HEK293 (cell line): ENCODE measurements at regions not wholly inside any gene's neighbourhood (a gene's known extent, or its start where the extent isn't known, plus 50 kb on each side); places are given as distances from the start of the nearest gene placed in this dataset.

Source experiments
- GLI4 ChIP-seq: fragments of 450-650 bp; formaldehyde crosslinking; IDR thresholded peaks from 2 replicates; pipeline ENCODE4 v1.5.1; 2016; ENCODE audit warnings: missing biosample characterization, missing genetic modification characterization
- ZNF248 ChIP-seq: fragments of 450-650 bp; formaldehyde crosslinking; IDR thresholded peaks from 2 replicates; pipeline ENCODE4 v1.5.1; 2017; ENCODE audit warnings: missing biosample characterization, missing genetic modification characterization
- TF ChIP-seq, protein P1 (sequence below): fragments of 450-650 bp; formaldehyde crosslinking; IDR thresholded peaks from 2 replicates; pipeline ENCODE4 v1.5.1; 2016; ENCODE audit warnings: missing biosample characterization, missing genetic modification characterization
- TF ChIP-seq, protein P2 (sequence below): fragments of 450-650 bp; formaldehyde crosslinking; IDR thresholded peaks from 2 replicates; pipeline ENCODE4 v1.5.1; 2016; ENCODE audit warnings: missing biosample characterization, missing genetic modification characterization

- TF ChIP-seq GLI4 = no peak
- TF ChIP-seq, protein P1, sequence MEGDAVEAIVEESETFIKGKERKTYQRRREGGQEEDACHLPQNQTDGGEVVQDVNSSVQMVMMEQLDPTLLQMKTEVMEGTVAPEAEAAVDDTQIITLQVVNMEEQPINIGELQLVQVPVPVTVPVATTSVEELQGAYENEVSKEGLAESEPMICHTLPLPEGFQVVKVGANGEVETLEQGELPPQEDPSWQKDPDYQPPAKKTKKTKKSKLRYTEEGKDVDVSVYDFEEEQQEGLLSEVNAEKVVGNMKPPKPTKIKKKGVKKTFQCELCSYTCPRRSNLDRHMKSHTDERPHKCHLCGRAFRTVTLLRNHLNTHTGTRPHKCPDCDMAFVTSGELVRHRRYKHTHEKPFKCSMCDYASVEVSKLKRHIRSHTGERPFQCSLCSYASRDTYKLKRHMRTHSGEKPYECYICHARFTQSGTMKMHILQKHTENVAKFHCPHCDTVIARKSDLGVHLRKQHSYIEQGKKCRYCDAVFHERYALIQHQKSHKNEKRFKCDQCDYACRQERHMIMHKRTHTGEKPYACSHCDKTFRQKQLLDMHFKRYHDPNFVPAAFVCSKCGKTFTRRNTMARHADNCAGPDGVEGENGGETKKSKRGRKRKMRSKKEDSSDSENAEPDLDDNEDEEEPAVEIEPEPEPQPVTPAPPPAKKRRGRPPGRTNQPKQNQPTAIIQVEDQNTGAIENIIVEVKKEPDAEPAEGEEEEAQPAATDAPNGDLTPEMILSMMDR (tag by site-specific recombination) = no peak
- no peak for TF ChIP-seq ZNF248 (tag by site-specific recombination)
- TF ChIP-seq, protein P2, sequence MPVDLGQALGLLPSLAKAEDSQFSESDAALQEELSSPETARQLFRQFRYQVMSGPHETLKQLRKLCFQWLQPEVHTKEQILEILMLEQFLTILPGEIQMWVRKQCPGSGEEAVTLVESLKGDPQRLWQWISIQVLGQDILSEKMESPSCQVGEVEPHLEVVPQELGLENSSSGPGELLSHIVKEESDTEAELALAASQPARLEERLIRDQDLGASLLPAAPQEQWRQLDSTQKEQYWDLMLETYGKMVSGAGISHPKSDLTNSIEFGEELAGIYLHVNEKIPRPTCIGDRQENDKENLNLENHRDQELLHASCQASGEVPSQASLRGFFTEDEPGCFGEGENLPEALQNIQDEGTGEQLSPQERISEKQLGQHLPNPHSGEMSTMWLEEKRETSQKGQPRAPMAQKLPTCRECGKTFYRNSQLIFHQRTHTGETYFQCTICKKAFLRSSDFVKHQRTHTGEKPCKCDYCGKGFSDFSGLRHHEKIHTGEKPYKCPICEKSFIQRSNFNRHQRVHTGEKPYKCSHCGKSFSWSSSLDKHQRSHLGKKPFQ (tag by site-specific recombination) = no peak
Observed at GRCh38 chr17:6018788-6019187, 51.4 kb upstream of the WSCD1 start.
